HG02571 (cell line): ENCODE measurements at regions not wholly inside any gene's neighbourhood (a gene's known extent, or its start where the extent isn't known, plus 50 kb on each side); places are given as distances from the start of the nearest gene placed in this dataset.
"Not testable (repeated sequence)": the region's sequence is repeated elsewhere in the genome, so short reads cannot be mapped to it uniquely, and the experiment has no call there.

Experiments
- ATAC-seq: cut with Tn5 transposase; IDR thresholded peaks from one replicate; pipeline ENCODE4 v1.9.1; 2021; ENCODE audit warnings: mild to moderate bottlenecking, moderate library complexity; ENCODE audit not compliant: unreplicated experiment

GRCh38 chr5:166581826-166582225, 1709.6 kb upstream of the WWC1 start:
- no peak for ATAC-seq

- ATAC-seq: no peak
These were observed 1709.0 kb upstream of the WWC1 start for GRCh38 chr5:166582416-166582815.

GRCh38 chr5:166594567-166594966, 1696.9 kb upstream of the WWC1 start:
- ATAC-seq: no peak

- ATAC-seq: no peak
These were observed 1696.0 kb upstream of the WWC1 start for GRCh38 chr5:166595274-166595951.

- no peak for ATAC-seq
These were observed 1695.4 kb upstream of the WWC1 start for GRCh38 chr5:166596043-166596442.

- ATAC-seq: no peak
These were observed 1689.2 kb upstream of the WWC1 start for GRCh38 chr5:166602271-166602670.

GRCh38 chr5:166617507-166617906, 1673.9 kb upstream of the WWC1 start:
- ATAC-seq: no peak

GRCh38 chr5:166618526-166618925, 1672.9 kb upstream of the WWC1 start:
- no peak for ATAC-seq

GRCh38 chr5:166624573-166624972, 1666.9 kb upstream of the WWC1 start:
- ATAC-seq: no peak

- no peak for ATAC-seq
These were observed 1666.1 kb upstream of the WWC1 start for GRCh38 chr5:166625210-166625865.

GRCh38 chr5:166637295-166637694, 1654.2 kb upstream of the WWC1 start:
- ATAC-seq: no peak

- no peak for ATAC-seq
These were observed 1652.3 kb upstream of the WWC1 start for GRCh38 chr5:166639151-166639550.

- ATAC-seq: not testable (repeated sequence)
These were observed 1651.3 kb upstream of the WWC1 start for GRCh38 chr5:166640136-166640535.

GRCh38 chr5:166648736-166649135, 1642.7 kb upstream of the WWC1 start:
- no peak for ATAC-seq

GRCh38 chr5:166649676-166650075, 1641.8 kb upstream of the WWC1 start:
- no peak for ATAC-seq

GRCh38 chr5:166651234-166651633, 1640.2 kb upstream of the WWC1 start:
- ATAC-seq: no peak

GRCh38 chr5:166671811-166672210, 1619.6 kb upstream of the WWC1 start:
- ATAC-seq: no peak

GRCh38 chr5:166672431-166672830, 1619.0 kb upstream of the WWC1 start:
- no peak for ATAC-seq

- no peak for ATAC-seq
These were observed 1613.6 kb upstream of the WWC1 start for GRCh38 chr5:166677891-166678290.

GRCh38 chr5:166679331-166679730, 1612.1 kb upstream of the WWC1 start:
- ATAC-seq: no peak

- no peak for ATAC-seq
These were observed 1596.1 kb upstream of the WWC1 start for GRCh38 chr5:166695326-166695725.

- no peak for ATAC-seq
These were observed 1583.2 kb upstream of the WWC1 start for GRCh38 chr5:166708291-166708690.

- ATAC-seq: no peak
These were observed 1581.8 kb upstream of the WWC1 start for GRCh38 chr5:166709691-166710090.
